Mesodermal cell (in vitro differentiated cells): ENCODE measurements at regions not wholly inside any gene's neighbourhood (a gene's known extent, or its start where the extent isn't known, plus 50 kb on each side); places are given as distances from the start of the nearest gene placed in this dataset.

Source experiments
- H3K27ac ChIP-seq: 2 replicates; pipeline ENCODE4 v1.7.0; 2013; ENCODE audit warnings: mild to moderate bottlenecking, low read depth, low read length, moderate library complexity; ENCODE audit not compliant: severe bottlenecking
- H3K36me3 ChIP-seq: 2 replicates; pipeline ENCODE4 v1.7.1; 2013; ENCODE audit warnings: mild to moderate bottlenecking, low read length, moderate library complexity; ENCODE audit not compliant: control insufficient read depth, insufficient read depth
- H3K4me1 ChIP-seq: one replicate; pipeline ENCODE4 v1.7.1; 2013; ENCODE audit warnings: mild to moderate bottlenecking, low read length; ENCODE audit not compliant: insufficient read depth, control insufficient read depth, poor library complexity, severe bottlenecking
- H3K4me3 ChIP-seq: 2 replicates; pipeline ENCODE4 v1.7.0; 2013; ENCODE audit warnings: low read length, control low read depth, mild to moderate bottlenecking; ENCODE audit not compliant: insufficient read depth, poor library complexity, severe bottlenecking; ENCODE audit errors: extremely low read depth
- H3K9me3 ChIP-seq: 2 replicates; pipeline ENCODE4 v1.7.1; 2013; ENCODE audit warnings: mild to moderate bottlenecking, low read length, moderate library complexity; ENCODE audit not compliant: control insufficient read depth
- WGBS, 2 experiments: methylation state at CpG; one replicate each; pipeline ENCODE4 v1.1.5; 2013; ENCODE audit warnings: missing lambda C conversion rate in 2 of 2; ENCODE audit not compliant: insufficient coverage in 2 of 2; 5-methylcytosine and 5-hydroxymethylcytosine counted together

DNA sequence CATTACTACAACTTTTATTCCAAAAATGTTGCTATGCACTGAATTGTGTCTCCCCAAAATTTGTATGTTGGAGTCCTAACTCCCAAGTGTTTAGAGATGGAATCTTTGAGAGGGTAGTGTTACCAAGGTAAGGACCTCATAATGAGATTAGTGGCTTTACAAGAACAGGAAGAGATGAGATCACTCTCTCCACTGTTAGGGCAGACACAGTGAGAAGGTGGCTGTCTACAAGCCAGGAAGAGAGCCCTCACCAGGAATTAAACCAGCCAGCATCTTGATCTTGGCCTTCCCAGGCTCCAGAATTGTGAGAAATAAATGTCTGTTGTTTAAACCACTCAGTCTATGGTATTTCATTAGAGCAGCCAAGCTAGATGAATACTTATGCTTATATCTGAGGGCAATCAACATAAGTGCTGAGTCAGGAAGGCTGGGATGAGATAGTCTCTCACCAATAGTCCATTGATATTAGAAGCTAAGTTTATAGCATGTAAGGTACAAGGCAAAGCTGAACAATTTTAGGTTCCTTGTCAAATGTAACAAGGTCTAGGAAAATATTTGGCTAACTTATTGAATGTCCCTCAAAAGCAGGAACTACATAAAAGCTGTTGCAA, 317.6 kb upstream of the REG3G start:
- H3K27ac ChIP-seq: no peak overlapping the region
- H3K4me3 ChIP-seq: no peak overlapping the region
- no peaks in the 10 kb centered on the region for H3K36me3 ChIP-seq
- H3K9me3 ChIP-seq: no peaks in the 10 kb centered on the region
- no peaks in the 10 kb centered on the region for H3K4me1 ChIP-seq

DNA sequence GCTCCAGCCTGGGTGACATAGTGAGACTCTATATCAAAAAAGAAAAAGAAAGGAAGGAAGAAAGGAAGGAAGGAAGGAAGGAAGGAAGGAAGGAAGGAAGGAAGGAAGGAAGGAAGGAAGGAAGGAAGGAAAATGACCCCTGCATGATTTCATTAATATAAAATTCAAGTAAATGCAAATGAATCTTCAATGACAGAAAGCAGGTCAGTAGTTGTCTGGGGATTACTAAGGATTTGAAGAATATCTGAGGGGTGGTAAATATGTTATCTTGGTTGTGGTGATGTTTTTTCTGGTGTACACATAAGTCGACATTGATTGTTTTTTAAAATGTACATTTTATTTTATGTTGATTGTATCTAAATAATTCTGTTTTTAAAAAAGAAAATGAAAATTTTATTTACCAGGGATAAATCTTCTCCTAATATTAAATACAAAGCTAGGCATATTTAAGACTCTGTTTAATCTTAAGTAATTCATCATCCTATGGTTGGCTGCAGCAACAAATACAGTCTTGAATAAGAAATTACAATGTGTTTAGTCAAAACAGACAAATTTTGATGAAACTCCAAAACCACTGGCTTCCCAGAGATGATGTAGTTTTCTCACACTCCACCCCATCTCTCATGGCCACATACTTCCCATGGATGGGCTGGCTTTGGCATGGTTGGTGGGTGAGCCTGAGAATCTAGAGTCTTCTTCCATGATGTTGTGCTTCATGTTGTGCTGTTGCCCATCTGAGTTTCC, 314.7 kb upstream of the REG3G start:
- no peaks in the 10 kb centered on the region for H3K4me1 ChIP-seq
- H3K27ac ChIP-seq: no peak overlapping the region
- no CpG with 5 or more reads among the region's 1 CpG for WGBS, 2 experiments
- H3K4me3 ChIP-seq: no peak overlapping the region
- no peaks in the 10 kb centered on the region for H3K9me3 ChIP-seq
- H3K36me3 ChIP-seq: no peaks in the 10 kb centered on the region

DNA sequence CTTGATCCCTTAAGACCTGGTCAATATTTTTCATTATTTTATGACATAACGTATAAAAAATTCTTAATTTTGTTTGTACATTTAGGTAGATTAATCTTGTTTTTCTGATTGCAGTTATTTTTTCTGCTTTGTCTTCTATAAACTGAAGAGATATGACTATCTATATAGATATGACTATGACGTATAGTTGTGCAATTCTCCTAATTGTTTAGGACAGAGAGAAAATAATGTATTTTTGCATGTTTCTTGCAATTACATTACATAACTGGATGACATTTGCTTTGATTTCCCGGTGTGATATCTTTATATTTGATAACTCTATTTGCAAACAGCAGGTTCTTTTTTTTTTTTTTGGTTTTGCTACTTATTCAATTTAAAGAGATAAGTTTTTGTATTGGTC, 310.2 kb upstream of the REG3G start:
- no CpG with 5 or more reads among the region's 3 CpGs for WGBS, 2 experiments
- Histone ChIP-seq H3K9me3 (no peaks in the 10 kb centered on the region), H3K27ac (no peak overlapping the region), H3K4me3 (no peak overlapping the region), H3K4me1 (peaks cover 6% of the 10 kb centered on the region), H3K36me3 (no peaks in the 10 kb centered on the region)

DNA sequence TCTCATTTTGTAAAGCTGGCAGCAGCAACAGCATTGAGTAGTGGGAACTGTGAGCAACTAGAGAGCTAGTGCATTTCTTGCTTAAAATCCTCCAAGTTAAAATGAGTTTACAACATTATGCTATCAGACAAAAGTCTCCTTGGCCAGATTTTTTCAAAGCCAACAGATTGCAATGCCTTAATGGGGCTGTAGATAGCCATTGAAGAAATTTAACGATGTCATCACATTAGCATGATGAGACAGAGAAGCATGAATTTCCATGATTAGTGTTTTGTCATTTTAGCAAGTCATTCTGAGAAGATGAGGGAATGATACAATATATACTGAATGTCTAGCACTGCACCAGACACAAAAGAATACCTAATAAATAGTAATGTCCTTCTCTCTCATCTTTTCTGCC, 307.5 kb upstream of the REG3G start:
- WGBS, 2 experiments: 63 to 86% methylated on average over 1 of the region's 1 CpG
- no peaks in the 10 kb centered on the region for H3K36me3 ChIP-seq
- H3K4me1 ChIP-seq: peaks cover 6% of the 10 kb centered on the region
- H3K9me3 ChIP-seq: no peaks in the 10 kb centered on the region
- no peak overlapping the region for H3K4me3 ChIP-seq
- peak overlapping the region; percentile 94 for H3K27ac ChIP-seq

DNA sequence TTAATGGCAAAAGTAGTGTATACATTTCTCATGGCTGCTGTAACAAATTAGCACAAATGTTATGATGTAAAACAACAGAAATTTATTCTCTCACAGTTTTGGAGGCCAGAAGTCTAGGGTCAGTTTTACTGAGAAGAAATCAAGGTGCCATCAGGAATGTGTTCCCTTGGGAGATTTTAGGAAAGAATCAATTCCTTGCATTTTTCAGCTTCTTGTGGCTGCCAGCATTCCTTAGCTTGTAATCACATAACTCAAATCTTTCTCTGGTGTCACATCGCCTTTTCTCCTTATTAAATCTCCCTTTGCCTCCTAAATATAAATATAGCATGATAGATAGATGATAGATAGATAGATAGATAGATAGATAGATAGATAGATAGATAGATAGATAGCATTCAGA, 307.0 kb upstream of the REG3G start:
- Histone ChIP-seq H3K4me1 (peaks cover 6% of the 10 kb centered on the region), H3K4me3 (no peak overlapping the region), H3K9me3 (no peaks in the 10 kb centered on the region), H3K27ac (peak overlapping the region; percentile 94), H3K36me3 (no peaks in the 10 kb centered on the region)
- WGBS, 2 experiments: no CpG with 5 or more reads among the region's 1 CpG

DNA sequence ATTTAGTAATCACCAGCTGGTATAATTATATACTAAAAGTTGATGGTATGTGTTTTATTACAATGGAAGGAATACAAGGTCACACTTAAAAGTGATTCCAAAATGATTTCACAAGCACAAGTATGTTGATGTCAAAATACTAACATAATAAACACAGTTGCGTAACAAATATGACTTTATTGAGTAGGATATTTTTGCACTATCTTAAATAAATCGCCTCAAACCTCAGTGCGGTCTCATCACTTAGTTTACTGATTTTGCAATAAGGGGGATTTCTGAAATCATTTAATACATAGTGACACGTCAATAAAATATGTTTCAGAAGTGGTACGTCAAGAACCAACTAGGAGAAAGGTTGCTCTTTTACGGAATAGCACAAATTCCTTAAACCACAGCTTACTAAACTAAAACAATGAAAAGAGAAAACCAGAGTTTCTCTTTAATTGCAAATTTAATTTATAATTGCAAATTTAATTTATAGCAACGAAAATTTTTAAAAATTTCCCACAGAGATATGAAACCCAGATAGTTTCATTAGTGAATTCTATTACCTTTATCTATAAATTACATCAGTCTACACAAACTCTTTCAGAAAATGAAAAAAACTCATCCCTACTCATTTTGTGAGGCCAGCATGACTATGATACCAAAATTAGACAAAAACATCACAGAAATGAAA, 304.0 kb upstream of the REG3G start:
- Histone ChIP-seq H3K27ac (no peak overlapping the region), H3K4me1 (peaks cover 6% of the 10 kb centered on the region), H3K36me3 (no peaks in the 10 kb centered on the region), H3K9me3 (no peaks in the 10 kb centered on the region), H3K4me3 (no peak overlapping the region)
- 100% methylated on average over 1 of the region's 7 CpGs; no CpG with 5 or more reads in 1 of the 2 experiments for WGBS, 2 experiments

DNA sequence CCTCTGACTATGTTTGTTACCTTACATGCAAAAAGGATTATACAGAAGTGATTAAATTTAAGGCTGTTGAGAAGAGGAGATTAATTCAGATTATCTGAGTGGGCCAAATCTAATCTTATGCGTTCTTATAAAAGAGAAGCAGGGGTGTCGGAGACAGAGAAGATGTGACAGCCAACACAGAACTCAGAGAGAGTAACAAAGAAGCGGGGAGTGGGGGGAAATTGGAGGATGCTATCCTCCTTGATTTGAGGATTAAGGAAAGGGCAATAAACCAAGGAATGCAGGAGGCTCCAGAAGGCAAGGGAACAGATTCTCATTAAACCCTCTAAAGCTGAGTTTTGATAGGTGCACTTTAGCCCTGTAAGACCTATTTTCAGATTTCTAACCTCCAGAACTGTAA, 291.3 kb upstream of the REG3G start:
- Histone ChIP-seq H3K36me3 (no peaks in the 10 kb centered on the region), H3K9me3 (no peaks in the 10 kb centered on the region), H3K4me3 (no peak overlapping the region), H3K4me1 (no peaks in the 10 kb centered on the region), H3K27ac (no peak overlapping the region)
- 87 to 93% methylated on average over 3 of the region's 3 CpGs for WGBS, 2 experiments

DNA sequence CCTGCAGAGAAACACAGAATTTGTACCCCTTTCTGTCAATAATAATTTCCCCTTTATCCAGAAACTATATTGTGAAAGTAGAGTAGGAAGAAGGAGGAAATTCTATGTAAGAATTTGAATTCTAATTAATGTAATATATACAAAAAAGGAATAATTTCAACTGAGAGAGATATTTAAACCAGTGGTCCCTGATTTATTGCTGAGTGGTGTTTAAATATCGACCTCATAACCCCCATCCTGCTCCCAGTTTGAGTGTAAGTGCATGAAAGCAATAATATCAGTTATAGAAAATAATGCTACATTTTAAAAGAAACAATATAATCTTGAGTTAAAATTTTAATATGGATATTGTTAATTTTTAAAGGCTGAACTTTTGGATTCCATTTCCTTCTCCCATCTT, 286.2 kb upstream of the REG3G start:
- Histone ChIP-seq H3K36me3 (no peaks in the 10 kb centered on the region), H3K4me3 (no peak overlapping the region), H3K27ac (no peak overlapping the region), H3K4me1 (no peaks in the 10 kb centered on the region), H3K9me3 (no peaks in the 10 kb centered on the region)
- WGBS, 2 experiments: no CpG with 5 or more reads among the region's 1 CpG

DNA sequence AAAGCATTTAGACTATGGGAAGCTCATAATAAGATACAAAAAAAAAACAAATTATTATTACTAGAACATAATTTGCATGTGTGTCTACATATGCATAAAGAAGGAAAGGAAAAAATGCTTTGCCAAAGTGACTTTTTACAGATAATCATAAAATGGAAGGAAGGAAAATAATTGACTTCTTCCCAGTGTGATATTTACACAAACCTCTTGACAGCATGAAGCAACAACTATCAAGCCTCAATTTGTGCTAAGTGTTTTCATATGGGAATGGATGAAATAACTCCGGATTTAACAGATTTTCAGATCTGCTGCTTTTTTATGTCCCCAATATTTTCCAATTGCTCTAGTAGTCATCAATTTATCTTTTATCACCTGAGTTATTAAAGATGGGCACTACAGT, 275.9 kb upstream of the REG3G start:
- H3K4me1 ChIP-seq: no peaks in the 10 kb centered on the region
- H3K9me3 ChIP-seq: no peaks in the 10 kb centered on the region
- WGBS, 2 experiments: 80% methylated on average over 1 of the region's 1 CpG; no CpG with 5 or more reads in 1 of the 2 experiments
- no peaks in the 10 kb centered on the region for H3K36me3 ChIP-seq
- H3K27ac ChIP-seq: no peak overlapping the region
- H3K4me3 ChIP-seq: no peak overlapping the region

DNA sequence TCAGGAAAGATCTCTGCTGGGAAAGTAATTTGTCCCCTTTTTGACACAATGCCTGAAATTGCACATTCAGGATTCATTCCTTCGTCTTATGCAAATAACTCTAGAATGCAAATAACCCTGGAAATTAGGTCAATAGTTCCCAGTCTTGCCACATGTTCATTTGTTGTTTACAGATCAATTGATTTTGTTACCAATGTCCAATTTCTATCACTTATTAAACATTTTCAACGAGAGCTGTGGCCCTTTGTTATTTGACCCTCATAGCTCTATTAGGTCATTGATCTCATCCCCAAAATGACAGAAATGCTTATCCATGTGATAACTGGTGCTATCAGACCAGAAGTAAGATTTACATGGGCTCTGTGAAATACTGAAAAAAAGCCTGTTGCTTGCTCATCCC, 275.3 kb upstream of the REG3G start:
- 67 to 78% methylated on average over 1 of the region's 2 CpGs for WGBS, 2 experiments
- Histone ChIP-seq H3K9me3 (no peaks in the 10 kb centered on the region), H3K36me3 (no peaks in the 10 kb centered on the region), H3K4me3 (no peak overlapping the region), H3K27ac (no peak overlapping the region), H3K4me1 (no peaks in the 10 kb centered on the region)

DNA sequence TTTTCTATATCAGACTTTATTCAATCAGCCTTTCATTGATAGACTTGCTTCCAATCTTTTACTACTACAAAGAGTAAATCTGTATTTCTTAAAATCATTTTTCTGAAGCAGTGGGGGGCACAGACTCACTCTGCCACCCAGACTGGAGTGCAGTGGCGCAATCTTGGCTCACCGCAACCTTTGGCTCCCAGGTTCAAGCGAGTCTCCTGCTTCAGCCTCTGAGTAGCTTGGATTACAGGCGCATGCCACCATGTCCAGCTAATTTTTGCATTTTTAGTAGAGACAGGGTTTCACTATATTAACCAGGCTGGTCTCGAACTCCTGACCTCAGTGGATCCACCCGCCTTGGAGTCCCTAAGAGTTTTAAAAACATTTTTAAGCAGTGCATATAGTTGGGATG, 270.6 kb upstream of the REG3G start:
- 83 to 94% methylated on average over 4 to 6 of the region's 6 CpGs for WGBS, 2 experiments

More for the DNA sequence above, 270.6 kb upstream of the REG3G start:
- no peaks in the 10 kb centered on the region for H3K4me1 ChIP-seq
- H3K4me3 ChIP-seq: no peak overlapping the region
- no peaks in the 10 kb centered on the region for H3K36me3 ChIP-seq
- peaks cover 3% of the 10 kb centered on the region for H3K9me3 ChIP-seq
- no peak overlapping the region for H3K27ac ChIP-seq
